ENCODE measurements at regions not wholly inside any gene's neighbourhood (a gene's known extent, or its start where the extent isn't known, plus 50 kb on each side); places are given as distances from the start of the nearest gene placed in this dataset.
A peak's percentile ranks its signal among the peaks of the same experiment; 100 is the strongest.
"Not testable (repeated sequence)": the region's sequence is repeated elsewhere in the genome, so short reads cannot be mapped to it uniquely, and the experiment has no call there.

- FAIRE-seq = no peak
- H3K36me3 ChIP-seq (ENCODE audit: control insufficient read depth, insufficient read depth, low read length) = no peaks in the 10 kb centered on the region
- H3K27me3 ChIP-seq (ENCODE audit: control insufficient read depth, insufficient read depth, low read length) = no peaks in the 10 kb centered on the region
- no peak overlapping the region for H3K4me3 ChIP-seq (ENCODE audit: low read depth, low read length)
- no peak for TF ChIP-seq CTCF (IDR thresholded peaks at IDR 0.05; ENCODE audit: insufficient read depth, low read length, severe bottlenecking)
- DNase-seq (ENCODE audit: low read depth) = no peak
Measured at GRCh38 chr1:238913210-238913609, 473.2 kb upstream of the CHRM3 start.

- Histone ChIP-seq H3K4me3 (ENCODE audit: low read depth, low read length) (no peak overlapping the region), H3K36me3 (ENCODE audit: control insufficient read depth, insufficient read depth, low read length) (no peaks in the 10 kb centered on the region), H3K27me3 (ENCODE audit: control insufficient read depth, insufficient read depth, low read length) (no peaks in the 10 kb centered on the region)
- no peak for TF ChIP-seq CTCF (IDR thresholded peaks at IDR 0.05; ENCODE audit: insufficient read depth, low read length, severe bottlenecking)
- FAIRE-seq (no peak), DNase-seq (ENCODE audit: low read depth) (no peak)
Measured at GRCh38 chr1:238912148-238912547, 474.2 kb upstream of the CHRM3 start.

- FAIRE-seq; H3K27me3 ChIP-seq (ENCODE audit: control insufficient read depth, insufficient read depth, low read length); H3K36me3 ChIP-seq (ENCODE audit: control insufficient read depth, insufficient read depth, low read length); DNase-seq (ENCODE audit: low read depth); H3K4me3 ChIP-seq (ENCODE audit: low read depth, low read length): not testable (repeated sequence)
Measured at GRCh38 chr1:238902752-238903151, 483.6 kb upstream of the CHRM3 start.

GRCh38 chr1:238900334-238900865 lies 486.0 kb upstream of the CHRM3 start:
- no peak for TF ChIP-seq CTCF (IDR thresholded peaks at IDR 0.05; ENCODE audit: insufficient read depth, low read length, severe bottlenecking)
- DNase-seq (ENCODE audit: low read depth) (no peak), FAIRE-seq (peak; percentile 18)
- Histone ChIP-seq H3K4me3 (ENCODE audit: low read depth, low read length) (no peak overlapping the region), H3K36me3 (ENCODE audit: control insufficient read depth, insufficient read depth, low read length) (no peaks in the 10 kb centered on the region), H3K27me3 (ENCODE audit: control insufficient read depth, insufficient read depth, low read length) (no peaks in the 10 kb centered on the region)

GRCh38 chr1:238898856-238899255 lies 487.5 kb upstream of the CHRM3 start:
- TF ChIP-seq CTCF (IDR thresholded peaks at IDR 0.05; ENCODE audit: insufficient read depth, low read length, severe bottlenecking) = no peak
- no peak for FAIRE-seq
- H3K4me3 ChIP-seq (ENCODE audit: low read depth, low read length) = no peak overlapping the region
- peak; percentile 71 for DNase-seq (ENCODE audit: low read depth)
- no peaks in the 10 kb centered on the region for H3K27me3 ChIP-seq (ENCODE audit: control insufficient read depth, insufficient read depth, low read length)
- H3K36me3 ChIP-seq (ENCODE audit: control insufficient read depth, insufficient read depth, low read length) = no peaks in the 10 kb centered on the region

- no peaks in the 10 kb centered on the region for H3K36me3 ChIP-seq (ENCODE audit: control insufficient read depth, insufficient read depth, low read length)
- H3K4me3 ChIP-seq (ENCODE audit: low read depth, low read length) = no peak overlapping the region
- H3K27me3 ChIP-seq (ENCODE audit: control insufficient read depth, insufficient read depth, low read length) = no peaks in the 10 kb centered on the region
- DNase-seq (ENCODE audit: low read depth) (peak; percentile 89), FAIRE-seq (peak; percentile 81)
- TF ChIP-seq CTCF (IDR thresholded peaks at IDR 0.05; ENCODE audit: insufficient read depth, low read length, severe bottlenecking) = no peak
Measured at GRCh38 chr1:238895911-238896310, 490.5 kb upstream of the CHRM3 start.
